NAMALWA (cell line): ENCODE measurements at regions not wholly inside any gene's neighbourhood (a gene's known extent, or its start where the extent isn't known, plus 50 kb on each side); places are given as distances from the start of the nearest gene placed in this dataset.
A peak's percentile ranks its signal among the peaks of the same experiment; 100 is the strongest.

Experiments used
- DNase-seq: peaks from one replicate; pipeline ENCODE4 v3.0.0-alpha.2; 2015; ENCODE audit warnings: low spot score

DNA sequence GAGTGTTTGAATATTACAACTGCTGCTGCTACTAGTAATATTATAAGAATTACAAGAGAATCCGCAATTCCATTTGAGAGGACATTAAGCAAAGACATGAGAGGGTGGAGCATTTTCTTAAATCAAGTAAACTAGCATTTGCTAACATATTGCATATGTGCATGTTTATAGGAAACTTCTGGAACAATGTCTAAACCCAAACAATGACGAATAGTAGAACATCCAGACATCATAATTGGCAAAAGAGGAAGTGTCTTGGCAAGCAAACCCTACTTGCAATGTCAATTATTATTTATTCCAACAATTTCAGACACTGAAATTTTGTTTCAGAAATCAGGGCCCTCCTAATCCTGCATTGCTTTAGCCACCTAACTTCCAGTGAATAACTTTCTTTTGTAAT lies 1155.3 kb upstream of the GJE1 start:
- no peak for DNase-seq

DNA sequence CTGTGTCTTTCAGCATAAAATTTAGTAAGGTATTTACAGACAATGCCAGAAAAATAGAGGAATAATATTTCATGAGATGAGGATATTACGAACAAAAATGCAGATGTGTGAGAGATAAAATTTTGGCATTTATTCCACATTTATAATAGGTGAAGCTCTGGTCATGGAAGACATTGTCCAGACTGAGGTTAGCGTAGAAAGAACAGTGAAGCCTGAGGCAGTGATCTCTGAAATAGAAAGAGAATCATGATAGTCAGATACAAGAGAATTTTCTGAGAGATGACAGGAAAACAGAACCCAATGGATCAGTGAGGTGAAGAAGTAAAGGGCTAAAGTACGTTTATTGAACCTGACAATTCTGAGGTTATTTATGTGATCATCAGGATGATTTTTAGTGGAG lies 1155.9 kb upstream of the GJE1 start:
- DNase-seq: no peak

DNA sequence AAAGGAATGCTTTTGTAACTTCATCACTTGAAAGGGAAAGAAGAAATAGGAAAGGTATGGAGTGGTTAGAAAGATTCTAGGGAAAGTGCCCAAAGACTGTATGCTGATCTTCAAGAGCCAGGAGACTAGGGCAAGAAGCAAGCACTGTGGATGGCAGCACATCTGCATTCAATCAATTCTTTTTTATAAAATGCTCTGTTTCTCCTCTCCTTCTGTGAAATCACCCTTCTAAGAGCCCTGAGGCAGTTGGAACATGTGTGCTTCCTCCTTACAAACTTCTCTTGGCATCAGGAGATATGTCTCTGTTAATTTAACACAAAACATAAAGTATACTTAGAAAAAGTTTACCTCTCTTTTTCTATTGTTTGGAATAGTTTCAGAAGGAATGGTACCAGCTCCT lies 1162.2 kb upstream of the GJE1 start:
- DNase-seq: no peak

DNA sequence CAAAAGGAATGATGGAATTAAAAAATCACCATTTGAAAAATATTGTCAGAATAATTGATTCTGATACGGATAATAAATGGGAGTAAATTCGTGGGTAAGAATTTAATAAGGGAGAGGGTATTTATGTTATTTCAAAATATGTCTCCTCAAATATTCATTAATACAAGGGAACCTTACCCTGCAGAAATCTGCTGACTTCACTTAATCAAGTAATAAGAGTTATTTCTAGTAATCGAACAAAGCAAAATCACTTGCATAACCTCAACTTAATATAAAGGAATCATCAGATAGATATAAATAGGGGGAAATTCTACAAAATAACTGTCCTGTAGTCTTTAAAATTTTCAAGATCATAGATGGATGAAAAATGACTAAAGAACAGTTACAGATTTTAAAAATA lies 1164.7 kb upstream of the GJE1 start:
- no peak for DNase-seq

DNA sequence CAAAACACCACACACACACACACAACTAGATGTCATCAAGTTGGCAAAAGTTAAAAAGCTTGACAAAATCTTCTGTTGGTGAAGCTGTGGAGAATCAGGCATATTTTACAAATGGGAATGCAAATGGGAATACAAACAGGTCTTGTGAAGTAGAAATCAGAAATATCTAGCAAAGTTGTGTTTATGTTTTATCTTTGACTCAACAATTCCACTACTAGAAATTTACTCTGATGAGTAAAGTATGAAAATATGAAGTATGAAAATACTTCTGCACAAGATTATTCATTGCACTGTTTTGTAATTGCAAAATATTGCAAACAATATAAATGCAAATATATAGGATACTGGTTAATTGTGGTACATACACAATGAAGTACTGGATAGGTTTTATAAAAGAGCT lies 1166.0 kb upstream of the GJE1 start:
- DNase-seq: no peak

DNA sequence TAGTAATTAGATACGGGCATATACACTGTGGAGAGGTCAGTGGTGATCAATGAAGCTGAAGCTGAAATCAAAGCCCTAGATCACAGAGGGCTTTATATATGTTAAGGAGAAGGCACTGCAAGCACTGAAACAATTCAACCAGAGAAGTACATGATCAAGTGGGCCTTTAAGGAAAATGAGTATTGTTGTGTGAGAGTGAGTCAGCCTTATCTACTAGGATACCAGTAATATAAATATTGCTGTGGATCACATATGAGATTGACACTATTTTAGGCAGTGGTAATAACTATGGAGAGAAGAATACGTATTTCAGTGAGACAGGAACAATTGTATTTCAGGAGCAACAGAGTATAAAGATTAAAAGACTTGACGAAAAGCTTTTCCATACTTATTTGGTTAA lies 1172.2 kb upstream of the GJE1 start:
- DNase-seq: no peak

DNA sequence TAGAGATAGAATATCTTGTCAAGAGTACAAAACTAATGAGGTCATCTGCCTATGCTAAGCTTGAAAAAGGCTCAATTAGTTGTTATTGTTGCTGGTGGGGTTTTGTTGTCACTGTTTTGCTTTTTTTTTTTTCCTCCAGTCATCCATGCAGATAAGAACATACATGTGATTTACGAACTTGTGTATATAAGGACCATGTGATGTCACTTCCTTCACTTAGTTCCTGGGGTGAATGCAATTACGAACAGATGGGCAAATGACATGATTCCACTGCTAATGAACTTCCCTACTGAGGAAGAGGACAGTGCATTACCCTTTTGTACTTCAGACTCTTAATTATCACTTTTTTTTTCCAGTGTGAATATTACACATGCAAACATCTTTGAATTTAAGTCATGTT lies 1175.3 kb upstream of the GJE1 start:
- DNase-seq: no peak

DNA sequence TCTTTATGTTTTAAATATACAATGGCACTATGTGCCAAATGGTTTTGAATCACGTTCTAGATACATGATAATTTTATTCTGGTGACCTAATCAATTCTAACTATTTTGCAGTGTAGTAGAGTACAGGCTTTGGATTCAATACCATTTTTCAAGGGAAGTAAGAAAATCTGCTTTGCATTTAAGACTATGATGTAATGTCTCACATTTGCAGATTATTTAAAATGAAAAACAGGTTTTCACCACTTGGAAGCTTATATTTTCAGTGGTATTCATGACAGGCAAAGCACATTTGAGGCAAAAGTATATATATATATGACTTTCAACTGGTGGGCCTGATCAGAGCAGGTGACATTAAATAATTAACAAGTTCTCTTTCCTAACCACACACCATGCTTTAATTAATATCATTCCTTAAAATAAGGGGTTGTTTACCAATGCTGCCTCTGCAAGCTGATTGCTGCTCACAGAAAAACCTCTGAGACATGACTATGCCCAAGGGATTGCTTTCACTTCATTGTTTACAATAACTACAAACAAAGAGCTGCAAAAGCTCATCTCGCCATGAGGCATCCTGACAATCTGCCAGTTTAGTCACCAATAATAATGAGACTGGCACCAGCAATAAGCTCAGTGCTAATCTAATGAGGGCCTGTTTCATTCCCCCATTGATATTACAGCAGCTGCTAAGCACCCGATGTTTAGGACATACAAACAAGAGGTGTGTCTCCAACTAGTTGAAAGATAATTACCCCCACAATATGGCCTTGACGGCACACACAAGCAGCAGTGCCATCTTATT lies 1176.0 kb upstream of the GJE1 start:
- no peak for DNase-seq

DNA sequence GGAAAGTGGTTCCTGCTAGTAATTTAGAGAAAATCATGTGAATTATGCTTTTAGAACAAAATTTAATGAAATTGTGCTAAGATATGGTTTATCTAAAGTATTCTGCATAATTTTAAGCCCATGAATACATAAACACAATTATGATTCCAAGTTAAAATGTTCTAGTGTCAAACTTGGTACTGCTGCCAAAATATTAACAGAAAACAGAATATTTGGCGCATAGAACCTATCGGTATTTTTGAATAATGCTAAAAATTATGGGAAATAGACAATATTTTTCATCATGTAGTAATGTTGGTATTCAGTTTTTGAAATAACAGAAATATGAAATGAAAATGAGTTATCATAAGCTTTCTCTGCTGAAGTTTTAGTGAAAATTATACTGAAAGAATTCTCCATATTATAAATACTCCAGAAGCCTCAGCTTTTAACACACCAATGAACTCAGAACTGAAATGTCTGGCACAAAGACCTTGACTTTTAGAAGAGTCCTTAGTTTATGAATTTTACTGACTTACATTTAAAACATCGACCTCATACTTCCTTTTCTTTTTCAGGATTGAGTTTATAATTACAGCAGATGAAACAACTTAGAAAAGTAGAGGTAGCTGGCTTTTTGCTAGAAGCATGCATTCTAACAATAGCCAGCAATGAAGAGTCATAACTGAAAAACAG lies 1192.3 kb upstream of the GJE1 start:
- no peak for DNase-seq

DNA sequence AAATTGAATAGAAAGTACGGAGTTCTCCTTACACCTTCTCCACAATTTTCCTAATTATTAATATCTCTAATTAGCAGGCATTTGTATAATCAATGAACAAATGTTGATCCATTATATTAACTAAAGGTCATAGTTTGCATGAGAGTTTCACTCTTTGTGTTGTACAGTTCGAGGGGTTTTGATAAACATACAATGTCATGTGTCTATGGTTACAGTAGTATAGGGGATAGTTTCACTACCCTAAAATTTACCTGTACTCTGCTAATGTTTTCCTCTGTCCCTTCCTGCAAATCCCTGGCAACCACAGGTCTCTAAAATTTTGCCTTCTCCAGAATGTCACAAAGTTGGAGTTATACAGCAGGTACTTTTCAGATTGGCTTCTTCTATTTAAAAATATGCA lies 1199.8 kb upstream of the GJE1 start:
- no peak for DNase-seq

DNA sequence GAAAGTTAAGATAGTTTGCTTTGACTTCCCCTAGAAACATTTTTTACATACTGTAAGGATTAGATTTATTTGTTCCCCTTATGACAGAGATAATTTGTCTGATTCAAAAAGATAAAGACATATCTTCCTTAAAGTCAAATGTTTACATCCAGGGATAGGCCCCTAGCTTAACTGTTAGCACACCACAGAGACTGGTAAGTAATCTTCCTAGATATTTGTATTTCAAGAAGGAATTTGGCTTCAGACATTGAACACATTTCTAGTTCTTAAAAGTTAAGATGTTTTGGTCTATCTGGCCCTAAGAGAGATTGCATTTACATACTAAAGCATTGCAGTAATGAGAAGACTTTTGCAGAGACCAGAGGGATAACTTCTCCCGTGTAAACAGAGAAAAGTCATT lies 1201.1 kb upstream of the GJE1 start:
- no peak for DNase-seq

DNA sequence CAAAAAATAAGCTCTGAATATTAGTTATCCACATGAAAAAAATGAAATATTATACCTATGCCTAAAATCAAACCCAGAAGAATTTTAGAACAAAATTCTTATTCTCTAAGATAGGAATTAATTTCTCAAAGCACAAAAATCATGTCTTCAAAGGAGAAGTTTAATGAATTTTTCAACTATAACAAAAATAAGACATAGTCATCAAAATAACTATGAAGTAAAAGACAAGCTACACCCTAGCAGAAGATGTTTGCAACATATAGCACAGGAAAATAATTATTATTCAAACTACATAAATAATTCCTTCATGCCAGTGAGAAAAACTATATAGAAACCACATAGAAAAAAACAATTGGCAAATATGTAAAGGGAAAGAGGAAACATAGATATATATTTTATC lies 1203.6 kb upstream of the GJE1 start:
- no peak for DNase-seq

DNA sequence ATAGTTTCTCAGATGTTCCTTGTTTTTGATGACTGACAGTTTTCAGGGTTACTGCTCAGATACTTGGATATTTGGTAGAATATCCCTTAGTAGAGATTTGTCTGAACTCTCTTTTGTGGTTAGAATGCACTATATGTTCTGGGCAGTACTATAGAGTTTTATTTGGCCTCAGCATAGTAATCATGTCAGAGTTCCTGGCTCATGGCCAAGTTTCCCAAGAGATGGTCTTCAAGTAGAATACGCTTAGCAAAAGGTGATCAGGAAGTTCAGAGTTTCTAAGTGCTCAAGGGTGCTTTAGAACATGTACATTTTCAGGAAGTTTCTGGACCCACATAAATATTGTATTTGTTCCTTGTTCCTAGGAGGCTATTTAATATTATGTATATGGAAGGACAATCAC lies 1209.7 kb upstream of the GJE1 start:
- DNase-seq: no peak

DNA sequence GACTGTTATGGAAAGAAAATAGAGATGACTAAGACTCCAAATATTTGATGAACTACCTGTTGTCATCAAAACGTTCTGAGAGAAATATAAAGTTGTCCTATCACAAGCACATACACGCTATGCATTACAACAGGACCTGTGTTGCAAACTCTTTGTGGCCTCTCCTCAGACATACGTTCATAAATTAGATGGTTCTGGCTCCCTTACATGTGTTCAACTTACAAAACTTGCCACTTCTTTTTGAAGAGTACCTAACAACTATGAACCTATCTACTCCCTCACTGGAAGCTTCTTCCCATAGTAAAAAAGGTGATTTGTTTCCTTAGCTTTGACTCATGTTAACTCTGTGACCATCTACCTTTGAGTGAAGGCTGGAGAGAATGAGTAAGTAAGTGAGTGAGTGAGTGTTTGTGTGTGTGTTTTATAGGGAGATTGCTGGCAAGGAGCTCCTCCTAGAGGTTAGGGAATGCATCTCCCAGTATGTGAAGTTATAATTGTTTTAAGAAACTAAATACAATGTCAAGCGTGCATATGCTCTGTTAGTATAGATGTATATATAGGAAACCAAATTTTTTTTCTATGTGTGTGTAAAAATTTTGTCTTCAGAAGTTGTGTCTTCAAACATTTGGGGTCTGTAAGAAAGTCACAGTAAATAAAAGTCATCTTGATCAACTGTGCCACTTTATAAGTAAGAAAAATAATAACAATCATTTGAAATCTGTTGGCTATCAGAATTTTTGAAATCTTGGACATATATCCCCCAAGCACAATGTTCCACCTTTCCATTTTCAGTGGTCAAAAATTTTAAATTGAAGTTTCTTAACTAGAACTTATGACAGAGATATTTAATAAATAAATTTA lies 1211.1 kb upstream of the GJE1 start:
- peak; percentile 64 for DNase-seq

DNA sequence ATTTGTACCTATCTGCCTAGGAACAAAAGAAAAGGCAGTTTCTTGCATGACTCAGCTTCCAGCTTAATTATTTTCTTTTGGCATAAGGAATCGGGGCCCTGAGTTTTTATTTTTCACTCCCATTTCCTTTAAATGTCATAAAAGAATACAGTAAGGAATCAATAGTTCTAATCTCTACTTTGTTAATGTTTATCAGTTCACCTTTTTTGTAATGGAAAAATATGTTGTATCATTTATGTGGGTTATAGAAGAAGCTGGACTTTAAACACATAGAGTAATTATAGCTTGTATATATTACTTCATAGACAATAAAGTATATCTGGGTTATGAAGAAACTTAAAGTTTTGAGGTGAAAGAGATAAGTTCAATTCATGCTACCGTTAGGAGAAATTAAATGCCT lies 1214.8 kb upstream of the GJE1 start:
- DNase-seq: no peak

DNA sequence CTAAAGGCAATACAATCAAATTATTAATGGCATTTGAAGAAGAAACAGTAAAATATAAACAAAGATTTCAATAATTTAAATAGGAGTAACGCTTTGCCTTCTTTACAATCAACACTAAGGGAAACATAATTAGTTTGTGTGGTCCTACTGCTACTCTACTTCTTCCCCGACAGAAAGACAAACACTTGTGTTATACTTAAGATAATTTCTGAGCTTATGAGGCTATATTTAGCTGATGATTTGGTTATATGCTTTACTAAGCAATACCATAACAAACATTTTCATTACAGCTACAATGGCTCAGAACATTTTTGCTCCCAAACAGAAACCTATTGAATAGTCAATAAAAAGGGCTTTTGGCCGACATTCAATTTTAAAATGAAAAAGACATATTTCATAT lies 1217.2 kb upstream of the GJE1 start:
- DNase-seq: no peak

DNA sequence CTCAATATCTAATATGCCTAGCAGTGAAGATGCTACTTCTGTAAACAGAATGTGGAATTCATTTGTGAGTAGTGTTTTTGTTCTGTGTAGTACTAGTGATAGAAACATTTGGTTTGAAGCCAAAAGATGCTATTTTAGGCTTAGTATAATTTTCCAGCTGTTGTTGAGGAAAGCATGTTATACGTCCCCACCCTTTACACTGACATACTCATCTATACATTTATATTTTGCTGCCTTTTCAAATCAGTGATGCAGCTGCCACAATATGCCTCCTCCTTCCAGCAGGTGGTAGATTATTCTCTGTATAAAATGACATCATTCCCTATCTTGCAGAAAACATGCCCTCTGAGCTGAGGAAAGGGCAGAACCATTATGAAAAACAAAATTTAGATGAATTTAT lies 1217.6 kb upstream of the GJE1 start:
- peak; percentile 27 for DNase-seq

DNA sequence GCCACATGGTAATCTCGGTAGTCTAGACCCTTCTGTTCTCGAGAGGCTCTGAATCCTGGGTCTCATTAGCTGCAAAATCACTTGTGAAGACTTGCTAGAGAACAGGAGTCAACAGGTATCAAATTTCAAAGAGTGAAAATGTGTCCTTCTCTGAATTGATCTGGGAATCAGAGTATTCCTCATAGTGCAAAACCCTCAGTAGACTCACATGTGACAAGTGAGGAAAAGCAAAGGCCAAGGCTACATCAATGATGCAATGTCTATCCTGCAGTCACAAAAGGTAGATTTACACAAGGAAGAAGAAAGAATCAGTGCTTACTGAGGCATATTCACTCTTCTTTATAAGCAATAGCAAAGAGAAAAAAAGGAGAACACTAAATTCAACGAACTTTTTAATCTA lies 1220.0 kb upstream of the GJE1 start:
- no peak for DNase-seq

DNA sequence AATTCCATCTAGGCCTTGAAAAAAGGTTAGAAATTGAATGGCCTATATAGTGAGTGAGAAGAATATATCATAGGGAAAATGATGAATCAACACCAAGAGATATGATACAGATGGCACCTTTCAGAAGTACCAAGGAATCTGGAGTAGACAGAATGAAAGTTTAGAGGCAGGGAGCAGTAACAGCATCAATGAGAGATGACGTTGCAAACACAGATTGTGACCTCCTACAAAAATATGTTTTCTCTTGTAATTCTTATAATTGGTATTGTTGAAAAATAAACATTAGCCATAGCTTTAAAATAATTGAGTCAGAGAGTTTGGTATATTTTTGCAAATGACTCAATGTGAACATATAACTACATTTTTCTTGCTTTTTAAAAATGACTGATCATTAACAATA lies 1223.1 kb upstream of the GJE1 start:
- no peak for DNase-seq

DNA sequence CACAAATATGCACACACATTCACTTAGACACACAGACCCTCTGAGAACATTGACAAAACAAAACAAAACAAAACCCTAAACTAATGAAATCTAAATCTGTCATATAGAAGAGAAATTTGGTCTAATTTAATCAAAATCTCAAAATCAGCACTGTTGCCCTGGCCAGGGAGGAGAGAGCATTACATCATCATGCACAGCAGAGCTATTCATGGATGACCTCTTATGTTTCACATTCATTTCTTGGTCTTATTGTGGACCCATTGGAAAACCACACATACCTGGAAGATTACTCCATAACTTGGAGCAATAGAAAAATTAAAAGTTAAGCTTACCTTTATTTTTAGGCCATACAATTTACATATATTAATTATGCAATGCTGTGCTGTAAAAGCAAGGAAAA lies 1223.6 kb upstream of the GJE1 start:
- DNase-seq: no peak

DNA sequence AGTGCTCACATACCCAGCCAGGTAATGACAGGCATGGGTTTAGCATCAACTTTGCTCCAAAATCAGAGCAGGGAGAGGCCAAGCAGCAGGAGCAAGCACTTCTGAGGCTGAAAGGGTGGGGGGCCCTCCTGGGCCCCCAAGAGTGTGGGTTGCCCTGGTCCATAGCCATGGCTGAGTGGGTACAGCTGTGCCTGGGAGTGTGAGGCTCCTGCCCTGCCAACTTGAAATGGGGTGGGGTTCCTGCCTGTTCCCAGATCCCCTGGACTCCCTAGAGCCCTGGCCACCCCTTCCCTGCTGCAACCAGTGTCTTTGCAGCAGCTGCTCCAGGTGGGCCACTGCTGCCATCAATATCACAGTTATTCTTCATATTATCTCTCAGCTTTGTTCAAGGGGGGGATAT lies 1224.2 kb upstream of the GJE1 start:
- DNase-seq: no peak

DNA sequence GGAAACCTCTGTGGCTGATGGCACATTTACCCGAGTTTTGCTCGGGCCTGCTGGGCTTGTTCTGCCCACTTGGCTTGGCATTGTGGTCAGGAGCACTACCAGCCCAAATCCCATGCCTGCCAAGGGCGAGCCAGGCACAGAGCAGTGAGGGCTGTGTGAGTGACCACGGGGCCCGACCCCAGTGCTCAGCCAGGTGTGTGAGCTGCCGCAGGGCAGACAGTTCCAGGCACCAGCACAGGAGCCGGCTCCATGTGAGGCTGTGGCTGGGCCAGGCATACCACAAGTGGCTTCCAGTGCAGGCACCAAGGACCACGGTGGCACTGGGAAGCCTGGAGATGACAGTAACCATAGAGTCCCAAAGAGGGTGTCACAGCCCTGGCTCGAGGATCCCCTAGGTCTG lies 1225.5 kb upstream of the GJE1 start:
- no peak for DNase-seq

DNA sequence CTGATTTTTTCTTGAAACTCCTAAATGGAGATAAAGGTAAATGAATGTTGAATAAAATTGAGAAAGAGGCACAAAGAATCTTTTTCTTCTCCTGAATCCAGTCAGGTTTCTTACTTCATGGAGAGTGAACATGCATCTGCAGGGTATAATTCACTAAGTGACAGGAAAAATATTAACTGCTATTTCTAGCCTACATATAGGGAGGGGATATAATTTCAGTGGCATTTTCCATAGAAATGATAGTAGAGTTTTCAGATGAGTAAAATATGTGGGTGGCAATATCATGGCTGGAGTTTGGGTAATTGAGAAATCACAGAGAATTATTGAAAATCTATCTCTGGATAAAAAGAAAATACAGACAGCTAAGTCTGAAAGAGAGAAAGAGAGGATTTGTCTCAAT lies 1227.0 kb upstream of the GJE1 start:
- DNase-seq: no peak
